GM18861 (cell line): ENCODE measurements at regions not wholly inside any gene's neighbourhood (a gene's known extent, or its start where the extent isn't known, plus 50 kb on each side); places are given as distances from the start of the nearest gene placed in this dataset.

Experiments used
- ATAC-seq: cut with Tn5 transposase; IDR thresholded peaks from one replicate; pipeline ENCODE4 v1.9.1; 2021; ENCODE audit not compliant: unreplicated experiment

DNA sequence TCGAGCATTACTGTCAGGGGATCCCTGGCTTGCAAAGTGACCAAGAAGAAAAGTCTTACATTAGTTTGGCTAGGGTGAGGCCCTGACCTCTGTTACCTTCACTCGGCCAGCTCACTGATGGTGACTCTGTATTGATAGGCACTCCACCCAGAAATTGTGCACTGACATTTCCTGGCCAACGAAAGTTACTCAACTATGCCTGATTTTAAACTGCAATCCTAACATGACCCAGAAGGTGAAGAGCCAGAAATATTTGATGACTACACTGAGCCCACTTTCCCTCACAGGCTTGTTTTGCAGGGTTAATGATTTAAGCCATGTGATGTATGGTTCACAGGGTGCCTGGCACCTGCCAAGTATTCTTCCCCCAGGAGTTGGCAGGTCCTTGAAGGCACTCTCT is 208.2 kb upstream of the MAF start:
- ATAC-seq: no peak

GRCh38 chr16:79806757-79807156 is 206.2 kb upstream of the MAF start:
- ATAC-seq: no peak

DNA sequence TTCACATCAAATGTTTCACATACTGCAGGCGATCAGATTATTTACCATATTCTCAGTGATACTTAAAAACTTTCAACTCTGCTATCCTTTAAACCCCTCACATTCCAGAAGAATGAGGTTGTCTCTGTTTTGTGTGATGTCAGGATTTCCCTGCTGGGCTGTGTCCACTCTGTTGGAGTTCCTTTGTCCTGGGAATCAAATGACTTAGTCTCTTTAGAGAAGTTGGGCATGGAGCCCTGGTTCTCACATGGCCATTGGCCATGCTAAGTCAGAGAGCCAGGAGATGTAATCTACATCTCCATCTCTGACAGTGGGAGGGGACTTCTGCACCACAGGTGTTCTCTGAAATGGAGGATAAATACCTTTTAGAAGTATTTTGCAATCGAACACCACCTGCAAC is 205.1 kb upstream of the MAF start:
- no peak for ATAC-seq

DNA sequence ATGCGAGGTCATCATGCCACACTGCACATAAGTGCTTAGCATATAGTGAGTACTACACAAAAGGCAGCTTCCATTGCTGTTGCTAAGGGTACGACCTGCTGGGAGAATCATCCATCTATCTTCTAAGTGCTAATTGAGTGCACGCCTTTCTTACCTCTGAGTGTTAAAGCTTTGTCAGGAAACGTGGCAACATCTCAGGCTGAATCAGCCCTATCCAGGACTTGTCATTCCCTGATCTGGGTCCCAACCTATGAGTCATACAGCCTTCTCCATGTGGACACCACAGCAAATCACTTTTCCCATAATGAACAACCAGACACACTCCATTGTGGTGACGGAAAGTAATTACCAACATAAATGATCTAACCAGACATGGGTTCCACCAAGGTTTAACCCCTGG is 201.1 kb upstream of the MAF start:
- ATAC-seq: no peak

- ATAC-seq: no peak
These were observed 199.6 kb upstream of the MAF start for GRCh38 chr16:79800016-79800608.

GRCh38 chr16:79798416-79799053 is 198.0 kb upstream of the MAF start:
- ATAC-seq: no peak

GRCh38 chr16:79797486-79797885 is 196.9 kb upstream of the MAF start:
- ATAC-seq: no peak

GRCh38 chr16:79795556-79795955 is 195.0 kb upstream of the MAF start:
- ATAC-seq: no peak

GRCh38 chr16:79794941-79795340 is 194.4 kb upstream of the MAF start:
- ATAC-seq: no peak

DNA sequence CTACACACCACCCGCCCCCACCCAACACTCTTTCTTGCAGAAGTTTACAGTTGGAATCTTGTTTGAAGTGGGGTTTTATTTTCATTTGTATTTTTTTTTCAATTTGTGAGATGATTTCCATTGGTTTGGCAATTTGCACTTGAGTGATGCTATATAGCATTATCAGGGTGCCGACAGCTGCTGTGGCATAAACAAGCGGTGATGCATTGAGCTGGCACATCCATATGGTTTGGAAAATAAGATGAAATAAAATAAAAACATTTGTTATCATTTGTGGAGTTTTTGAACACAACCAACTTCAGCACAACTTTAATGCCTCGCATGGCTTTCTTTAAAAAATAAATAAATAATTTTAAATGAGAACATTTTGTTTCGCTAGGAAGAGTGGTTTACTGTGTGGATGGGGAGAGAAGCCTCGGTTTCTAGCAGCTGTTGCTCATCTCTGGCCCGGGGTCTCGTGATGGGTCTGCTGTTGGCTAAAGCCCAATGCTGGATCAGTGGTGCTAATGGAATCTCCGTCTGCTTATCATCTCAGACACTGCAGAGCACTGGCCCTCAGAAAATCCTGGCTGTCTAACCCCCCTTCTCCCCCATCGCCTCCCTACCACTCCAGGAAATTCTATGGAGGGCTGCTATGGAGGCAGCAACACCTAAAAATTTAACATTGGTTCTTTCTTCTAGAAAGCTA is 192.3 kb upstream of the MAF start:
- no peak for ATAC-seq

- no peak for ATAC-seq
These were observed 191.5 kb upstream of the MAF start for GRCh38 chr16:79792076-79792475.

DNA sequence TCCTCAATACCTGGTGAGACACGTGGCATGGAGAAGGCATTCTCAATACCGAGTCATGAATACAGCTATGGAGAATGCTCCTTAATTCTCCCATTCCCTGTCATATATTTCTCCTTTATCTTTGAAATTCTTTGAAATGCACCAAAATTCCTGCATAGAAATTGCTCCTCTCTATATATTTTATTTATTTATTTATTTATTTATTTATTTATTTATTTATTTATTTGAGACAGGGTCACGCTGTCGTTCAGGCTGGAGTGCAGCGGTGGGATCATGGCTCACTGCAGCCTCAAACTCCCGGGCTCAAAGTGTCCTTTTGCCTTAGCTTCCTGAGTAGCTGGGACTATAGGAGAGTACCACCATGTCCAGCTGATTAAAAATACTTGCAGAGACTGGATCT is 190.3 kb upstream of the MAF start:
- ATAC-seq: no peak

DNA sequence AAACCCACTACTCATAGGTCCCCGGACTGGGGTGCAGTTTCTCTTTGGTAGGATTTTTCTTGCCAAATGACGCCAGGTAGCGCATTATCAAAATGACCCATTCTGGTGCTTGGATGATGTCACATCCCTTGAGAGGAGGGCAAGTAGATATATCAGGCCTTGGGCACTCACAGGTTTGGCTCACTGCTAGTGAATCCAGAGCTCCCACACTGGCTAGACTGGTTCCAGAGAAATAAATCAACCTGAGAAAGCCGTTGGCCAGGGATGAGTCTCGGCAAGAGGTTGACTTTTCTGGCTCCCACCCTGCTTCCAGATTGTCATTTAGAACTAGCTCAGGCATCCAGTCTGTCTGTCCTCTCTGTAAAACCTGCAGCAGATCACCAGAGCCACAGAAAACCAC is 188.4 kb upstream of the MAF start:
- no peak for ATAC-seq

GRCh38 chr16:79786389-79786788 is 185.9 kb upstream of the MAF start:
- no peak for ATAC-seq

DNA sequence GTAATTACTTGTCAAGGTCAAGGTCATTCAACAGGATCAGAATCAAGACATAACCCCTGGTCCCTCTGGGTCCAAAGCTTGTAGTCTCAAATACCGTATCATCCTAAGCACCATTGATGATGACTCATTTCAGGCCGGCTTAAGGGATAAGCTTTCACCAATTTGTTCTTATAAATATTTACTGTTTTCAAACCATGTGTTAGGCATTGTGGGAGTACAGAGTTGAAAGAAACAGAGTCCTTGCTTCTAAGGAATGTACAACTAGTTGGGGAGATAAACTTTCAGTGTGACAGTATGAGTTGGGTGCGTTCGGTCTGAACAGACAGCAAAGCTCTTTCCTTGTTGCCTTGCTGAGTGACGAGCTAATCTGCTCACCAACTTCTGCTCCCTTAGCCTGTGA is 183.5 kb upstream of the MAF start:
- ATAC-seq: no peak

DNA sequence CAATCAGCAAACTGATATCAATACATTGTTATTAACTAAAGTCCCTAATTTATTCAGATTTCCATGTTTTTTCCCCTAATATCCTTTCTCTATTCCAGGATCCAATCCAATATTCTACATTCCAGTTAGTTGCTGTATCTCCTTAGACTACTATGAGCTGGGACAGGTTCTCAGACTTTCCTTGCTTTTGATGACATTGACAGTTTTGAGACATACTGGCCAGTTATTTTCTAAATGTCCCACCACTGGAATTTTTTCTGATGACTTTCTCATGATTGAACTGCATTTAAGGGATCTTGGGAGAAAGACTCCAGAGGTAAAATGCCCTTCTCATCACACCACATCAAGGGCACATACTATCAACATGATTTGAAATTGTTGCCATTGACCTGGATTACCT is 177.1 kb upstream of the MAF start:
- ATAC-seq: no peak

GRCh38 chr16:79776243-79776847 is 175.8 kb upstream of the MAF start:
- ATAC-seq: no peak

DNA sequence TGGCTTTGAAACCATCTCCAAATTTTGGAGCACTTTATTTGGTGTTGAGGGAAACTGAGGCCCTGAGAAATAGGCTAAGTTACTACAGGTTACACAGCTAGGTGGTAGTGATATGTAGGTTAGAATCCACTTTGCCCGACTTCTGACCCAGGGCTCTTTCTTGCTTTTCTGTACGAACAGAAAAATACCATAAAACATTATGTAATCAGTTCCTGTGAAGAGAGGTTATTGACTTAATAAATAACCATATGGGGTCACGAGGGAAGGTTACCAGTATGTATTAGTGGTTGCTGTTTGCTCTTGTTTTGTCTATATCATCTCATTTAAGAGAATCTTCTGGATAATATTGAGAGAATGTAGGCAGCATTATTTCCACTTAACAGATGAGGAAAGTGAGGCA is 172.2 kb upstream of the MAF start:
- no peak for ATAC-seq

DNA sequence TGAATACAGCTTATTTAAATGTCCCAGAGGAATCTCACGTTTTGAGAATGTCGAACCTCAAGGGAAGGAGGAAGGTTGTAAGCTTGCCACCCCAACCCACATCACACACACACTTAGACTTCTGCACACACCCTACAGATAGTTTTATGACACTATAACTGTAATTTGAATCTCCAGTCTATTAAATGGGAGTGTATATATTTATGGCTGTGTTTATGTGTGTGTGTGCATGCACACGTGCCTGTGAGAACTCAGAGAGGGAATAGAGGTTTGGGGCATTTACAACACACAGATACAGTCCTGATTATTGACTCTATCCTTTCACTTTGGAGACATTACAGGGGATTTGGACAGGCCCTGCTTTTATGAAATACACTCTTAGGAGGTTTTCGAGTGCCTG is 171.5 kb upstream of the MAF start:
- ATAC-seq: no peak

- ATAC-seq: peak; percentile 90
These were observed 169.9 kb upstream of the MAF start for GRCh38 chr16:79770244-79771064.

GRCh38 chr16:79769928-79770243 is 169.3 kb upstream of the MAF start:
- no peak for ATAC-seq
